H1 (cell line): ENCODE measurements at regions not wholly inside any gene's neighbourhood (a gene's known extent, or its start where the extent isn't known, plus 50 kb on each side); places are given as distances from the start of the nearest gene placed in this dataset.

ENCODE experiments used
- CTCF ChIA-PET: fragments of 300-600 bp; sonication (Branson Sonifier 250); formaldehyde crosslinking; loops from one replicate; lab custom pipeline; 2021; ENCODE audit not compliant: partially characterized antibody; lab: Charles Lee
- POLR2A ChIA-PET: fragments of 300-600 bp; sonication (Branson Sonifier 250); formaldehyde crosslinking; loops from one replicate; lab custom pipeline; 2021; ENCODE audit warnings: inconsistent platforms; ENCODE audit not compliant: partially characterized antibody; lab: Charles Lee
- DNase-seq, 2 experiments: peaks; one replicate each; pipeline versions ENCODE4 v3.0.0 to v3.0.0-alpha.2; 2010 to 2022; ENCODE audit warnings: low spot score in 2 of 2, low read depth in 1 of 2, mixed read lengths in 1 of 2
- FAIRE-seq: peaks from 2 replicates; lab custom pipeline; 2011; peaks lifted over from hg19 to GRCh38; lab: Jason Lieb, UNC
- H2AFZ ChIP-seq: 2 replicates; pipeline ENCODE4 v1.8.1; 2012; ENCODE audit warnings: low read length, inconsistent platforms
- H2AK5ac ChIP-seq: 2 replicates; pipeline ENCODE4 v1.6.1; 2013; ENCODE audit warnings: low read depth, low read length
- H2BK120ac ChIP-seq: replicated peaks from 2 replicates; pipeline ENCODE3; 2013; ENCODE audit warnings: low read depth, low read length, inconsistent platforms
- H2BK12ac ChIP-seq: 2 replicates; pipeline ENCODE4 v1.6.1; 2013; ENCODE audit warnings: low read depth, low read length
- H2BK15ac ChIP-seq: 2 replicates; pipeline ENCODE4 v1.6.1; 2013; ENCODE audit warnings: low read length
- H2BK20ac ChIP-seq: 2 replicates; pipeline ENCODE4 v1.6.1; 2013; ENCODE audit warnings: low read length
- H2BK5ac ChIP-seq: 2 replicates; pipeline ENCODE4 v1.6.1; 2013; ENCODE audit warnings: low read depth, low read length
- H3K14ac ChIP-seq: 2 replicates; pipeline ENCODE4 v1.6.1; 2013; ENCODE audit warnings: inconsistent platforms; ENCODE audit not compliant: insufficient read length
- H3K18ac ChIP-seq: 2 replicates; pipeline ENCODE4 v1.6.1; 2013; ENCODE audit warnings: low read length; ENCODE audit errors: extremely low read depth
- H3K23ac ChIP-seq: 2 replicates; pipeline ENCODE4 v1.6.1; 2013; ENCODE audit warnings: inconsistent platforms; ENCODE audit not compliant: insufficient read length
- H3K23me2 ChIP-seq: 2 replicates; pipeline ENCODE4 v1.6.1; 2013; ENCODE audit warnings: low read depth, low read length
- H3K27ac ChIP-seq: 2 replicates; pipeline ENCODE4 v1.6.1; 2011; ENCODE audit warnings: low read depth, low read length, inconsistent platforms
- H3K27me3 ChIP-seq, 4 experiments: replicated peaks in 1 of 4; 1 replicate in 1 of 4; 2 replicates in 3 of 4; pipeline versions ENCODE4 v1.6.1 to v1.8.1; 2011 to 2013; ENCODE audit warnings: low read length in 3 of 4, mild to moderate bottlenecking in 3 of 4, inconsistent platforms in 2 of 4, mixed read lengths in 2 of 4, moderate library complexity in 1 of 4; ENCODE audit not compliant: control insufficient read depth in 3 of 4, insufficient read depth in 3 of 4; ENCODE audit errors: extremely low read depth in 1 of 4
- H3K36me3 ChIP-seq, 4 experiments: 2 replicates each; pipeline versions ENCODE4 v1.6.1 to v1.8.1; 2011 to 2013; ENCODE audit warnings: mild to moderate bottlenecking in 4 of 4, low read length in 3 of 4, moderate library complexity in 2 of 4, control low read depth in 1 of 4, inconsistent platforms in 1 of 4; ENCODE audit not compliant: insufficient read depth in 4 of 4, control insufficient read depth in 2 of 4
- H3K4ac ChIP-seq: replicated peaks from 2 replicates; pipeline ENCODE3; 2013; ENCODE audit warnings: low read length, low read depth, mixed read lengths, inconsistent platforms; ENCODE audit not compliant: insufficient read length
- H3K4me1 ChIP-seq, 4 experiments: replicated peaks in 1 of 4; 1 replicate in 1 of 4; 2 replicates in 3 of 4; pipeline versions ENCODE4 v1.6.1 to v1.8.1; 2011 to 2013; ENCODE audit warnings: low read length in 3 of 4, inconsistent platforms in 2 of 4, mixed read lengths in 1 of 4; ENCODE audit not compliant: insufficient read depth in 4 of 4, control insufficient read depth in 3 of 4
- H3K4me2 ChIP-seq, 2 experiments: 2 replicates each; pipeline versions ENCODE4 v1.6.1 to v1.8.1; 2011 to 2013; ENCODE audit warnings: low read depth in 2 of 2, low read length in 2 of 2, control low read depth in 1 of 2, inconsistent platforms in 1 of 2, mild to moderate bottlenecking in 1 of 2; ENCODE audit not compliant: insufficient read depth in 1 of 2
- H3K4me3 ChIP-seq, 4 experiments: fragments of 200-600, 300-600 bp in 1 of 4; sonication (generic), shearing (Covaris generic), sonication (Bioruptor Twin) in 1 of 4; 2 replicates each; pipeline versions ENCODE4 v1.5.1 to v1.8.1; 2011 to 2016; ENCODE audit warnings: low read length in 4 of 4, low read depth in 3 of 4, control low read depth in 2 of 4, inconsistent platforms in 2 of 4, mild to moderate bottlenecking in 2 of 4, mixed read lengths in 1 of 4, moderate library complexity in 1 of 4; ENCODE audit not compliant: insufficient read depth in 2 of 4; ENCODE audit errors: extremely low read depth in 1 of 4
- H3K56ac ChIP-seq: replicated peaks from 2 replicates; pipeline ENCODE3; 2013; ENCODE audit warnings: low read depth, mild to moderate bottlenecking, mixed read lengths, low read length, inconsistent platforms; ENCODE audit not compliant: insufficient read length
- H3K79me1 ChIP-seq: 2 replicates; pipeline ENCODE4 v1.6.1; 2013; ENCODE audit warnings: low read depth, low read length, control low read depth
- H3K79me2 ChIP-seq, 2 experiments: 2 replicates each; pipeline versions ENCODE4 v1.6.1 to v1.8.1; 2012 to 2013; ENCODE audit warnings: low read length in 2 of 2, mild to moderate bottlenecking in 2 of 2, inconsistent platforms in 1 of 2; ENCODE audit not compliant: insufficient read depth in 2 of 2, control insufficient read depth in 1 of 2
- H3K9ac ChIP-seq, 4 experiments: replicated peaks in 1 of 4; 1 replicate in 1 of 4; 2 replicates in 3 of 4; pipeline versions ENCODE4 v1.6.1 to v1.8.1; 2011 to 2013; ENCODE audit warnings: low read depth in 3 of 4, low read length in 3 of 4, control low read depth in 2 of 4, mild to moderate bottlenecking in 2 of 4, moderate library complexity in 2 of 4, inconsistent platforms in 1 of 4; ENCODE audit errors: extremely low read depth in 1 of 4
- H3K9me3 ChIP-seq, 2 experiments: 2 replicates each; pipeline versions ENCODE4 v1.6.1 to v1.8.1; 2012 to 2013; ENCODE audit warnings: mild to moderate bottlenecking in 2 of 2, moderate library complexity in 2 of 2, control low read depth in 1 of 2, inconsistent platforms in 1 of 2, low read depth in 1 of 2, low read length in 1 of 2, mixed read lengths in 1 of 2; ENCODE audit not compliant: insufficient read depth in 2 of 2
- H4K20me1 ChIP-seq, 2 experiments: replicated peaks in 1 of 2; 2 replicates each; pipeline versions ENCODE3 to v1.8.1; 2011 to 2013; ENCODE audit warnings: inconsistent platforms in 2 of 2, low read length in 2 of 2, mild to moderate bottlenecking in 1 of 2; ENCODE audit not compliant: insufficient read depth in 2 of 2, control insufficient read depth in 1 of 2
- H4K5ac ChIP-seq: 2 replicates; pipeline ENCODE4 v1.6.1; 2013; ENCODE audit warnings: low read length, low read depth, mixed read lengths, inconsistent platforms; ENCODE audit not compliant: insufficient read length
- H4K8ac ChIP-seq: 2 replicates; pipeline ENCODE4 v1.8.0; 2013; ENCODE audit warnings: mild to moderate bottlenecking, moderate library complexity, low read length, inconsistent platforms; ENCODE audit not compliant: insufficient read depth; ENCODE audit errors: extremely low read depth
- H4K91ac ChIP-seq: replicated peaks from 2 replicates; pipeline ENCODE3; 2013; ENCODE audit warnings: low read length, mixed read lengths, inconsistent platforms; ENCODE audit not compliant: insufficient read length
- MAFK ChIP-seq: IDR thresholded peaks from 2 replicates; pipeline ENCODE4 v1.6.1; 2012; ENCODE audit warnings: low read depth, mild to moderate bottlenecking, improper control_type of control experiment, low read length
- SP1 ChIP-seq: IDR thresholded peaks from 2 replicates; pipeline ENCODE4 v1.6.1; 2011; ENCODE audit warnings: low read depth, low read length
- WGBS, 2 experiments: shearing (Covaris generic) in 1 of 2; methylation state at CpG; one replicate each; pipeline versions ENCODE4 v1.1.6 to v1.1.7; 2013 to 2015; ENCODE audit warnings: low lambda C conversion rate in 2 of 2, mixed read lengths in 2 of 2, inconsistent platforms in 1 of 2, low coverage in 1 of 2, missing lambda C conversion rate in 1 of 2; ENCODE audit not compliant: insufficient replicate concordance in 2 of 2, insufficient coverage in 1 of 2, insufficient read length in 1 of 2; ENCODE audit errors: extremely low coverage in 1 of 2, missing lambda C conversion rate in 1 of 2; 5-methylcytosine and 5-hydroxymethylcytosine counted together

DNA sequence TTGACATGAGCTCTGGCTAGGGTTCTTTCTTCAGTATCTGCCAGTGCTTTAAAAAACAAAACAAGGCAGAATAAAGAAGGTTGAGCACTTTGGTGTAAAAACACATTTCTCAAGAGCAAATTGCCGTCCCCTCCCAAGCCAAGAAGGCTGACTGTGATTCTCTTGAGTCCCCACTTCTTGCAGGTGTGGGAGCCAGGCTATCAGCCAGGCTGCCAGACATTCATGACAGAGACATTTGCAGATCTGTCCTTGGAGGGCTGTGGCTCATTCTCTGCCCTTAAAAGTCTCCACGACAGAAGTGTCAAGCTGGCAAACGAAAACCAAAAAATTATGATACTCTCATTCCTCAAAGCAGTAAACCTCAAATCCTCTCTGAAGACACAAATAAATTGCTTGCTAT lies 749.3 kb upstream of the HS6ST1 start:
- H3K79me1 ChIP-seq = no peaks in the 10 kb centered on the region
- H3K14ac ChIP-seq = no peak overlapping the region
- H3K9ac ChIP-seq = no peak overlapping the region
- peaks cover 0 to 2% of the 10 kb centered on the region in 2 experiments for H4K20me1 ChIP-seq
- no peaks in the 10 kb centered on the region for H3K27me3 ChIP-seq
- no peak overlapping the region for H4K8ac ChIP-seq
- H2AK5ac ChIP-seq = no peak overlapping the region
- no peak overlapping the region for H3K23ac ChIP-seq
- H2BK15ac ChIP-seq = no peak overlapping the region
- H3K79me2 ChIP-seq = no peaks in the 10 kb centered on the region
- H4K91ac ChIP-seq = no peak overlapping the region
- no peak overlapping the region for H2AFZ ChIP-seq
- H3K36me3 ChIP-seq = no peaks in the 10 kb centered on the region
- no peak overlapping the region for H2BK5ac ChIP-seq
- no peak overlapping the region for H3K4me3 ChIP-seq
- H3K18ac ChIP-seq = no peak overlapping the region
- no peak overlapping the region for H3K4me2 ChIP-seq
- H2BK12ac ChIP-seq = no peak overlapping the region
- WGBS, 2 experiments = 75% methylated on average over 3 of the region's 3 CpGs; no CpG with 5 or more reads in 1 of the 2 experiments
- no peak overlapping the region for H2BK120ac ChIP-seq
- H4K5ac ChIP-seq = no peak overlapping the region
- no peaks in the 10 kb centered on the region; the same call in 1 of the 2 replicates for H3K23me2 ChIP-seq
- no peak overlapping the region for H3K27ac ChIP-seq
- H3K4me1 ChIP-seq = no peaks in the 10 kb centered on the region
- ChIA-PET CTCF (interaction anchor here (1.3 kb wide), 1 partner anchor 9 kb away, joined by 3 read pairs; no protein-coding TSS in a partner anchor), POLR2A (no interaction called here)
- H2BK20ac ChIP-seq = no peak overlapping the region
- FAIRE-seq (no peak), DNase-seq (no peak)
- no peak overlapping the region for H3K4ac ChIP-seq
- no peaks in the 10 kb centered on the region for H3K9me3 ChIP-seq
- TF ChIP-seq MAFK (no peak), SP1 (no peak)
- H3K56ac ChIP-seq = no peak overlapping the region
